Astrocyte of the spinal cord (primary cell): ENCODE measurements at regions not wholly inside any gene's neighbourhood (a gene's known extent, or its start where the extent isn't known, plus 50 kb on each side); places are given as distances from the start of the nearest gene placed in this dataset.

ENCODE experiments used
- DNase-seq: peaks from one replicate; pipeline ENCODE4 v3.0.0; 2011; ENCODE audit warnings: low read depth, low spot score
- H3K4me3 ChIP-seq: 2 replicates; pipeline ENCODE4 v1.5.1; 2011; ENCODE audit warnings: low read depth, mild to moderate bottlenecking, low read length, moderate library complexity
- in situ Hi-C: cut with HindIII; loops from 2 replicates; pipeline ENCODE4 v1.10.0; 2017; ENCODE audit warnings: low sequenced_read_pairs
- TF ChIP-seq, protein P1 (sequence below): IDR thresholded peaks from 2 replicates; pipeline ENCODE4 v1.5.1; 2012; ENCODE audit warnings: low read depth, mild to moderate bottlenecking, low read length, inconsistent platforms

DNA sequence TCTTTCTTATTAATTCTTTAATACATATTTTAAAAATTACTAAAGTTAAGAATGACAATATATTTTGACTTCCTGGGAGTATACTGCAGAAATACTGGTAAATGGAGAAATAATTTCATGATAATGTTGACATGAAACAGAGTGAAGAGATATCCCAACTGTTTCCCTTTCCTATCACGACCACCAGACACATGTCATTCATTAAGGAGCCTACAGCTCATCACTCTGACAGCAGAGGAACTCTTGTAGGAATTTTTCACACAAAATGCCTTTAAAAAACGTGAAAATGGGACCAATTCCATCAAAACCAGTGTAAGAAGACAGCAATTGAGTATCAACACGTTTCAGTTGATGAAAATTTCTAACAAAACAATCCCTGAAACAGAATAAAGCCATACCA is 172.9 kb upstream of the CPHXL start:
- H3K4me3 ChIP-seq = no peak overlapping the region
- in situ Hi-C loops = no loop called here
- no peak for DNase-seq
- TF ChIP-seq, protein P1, sequence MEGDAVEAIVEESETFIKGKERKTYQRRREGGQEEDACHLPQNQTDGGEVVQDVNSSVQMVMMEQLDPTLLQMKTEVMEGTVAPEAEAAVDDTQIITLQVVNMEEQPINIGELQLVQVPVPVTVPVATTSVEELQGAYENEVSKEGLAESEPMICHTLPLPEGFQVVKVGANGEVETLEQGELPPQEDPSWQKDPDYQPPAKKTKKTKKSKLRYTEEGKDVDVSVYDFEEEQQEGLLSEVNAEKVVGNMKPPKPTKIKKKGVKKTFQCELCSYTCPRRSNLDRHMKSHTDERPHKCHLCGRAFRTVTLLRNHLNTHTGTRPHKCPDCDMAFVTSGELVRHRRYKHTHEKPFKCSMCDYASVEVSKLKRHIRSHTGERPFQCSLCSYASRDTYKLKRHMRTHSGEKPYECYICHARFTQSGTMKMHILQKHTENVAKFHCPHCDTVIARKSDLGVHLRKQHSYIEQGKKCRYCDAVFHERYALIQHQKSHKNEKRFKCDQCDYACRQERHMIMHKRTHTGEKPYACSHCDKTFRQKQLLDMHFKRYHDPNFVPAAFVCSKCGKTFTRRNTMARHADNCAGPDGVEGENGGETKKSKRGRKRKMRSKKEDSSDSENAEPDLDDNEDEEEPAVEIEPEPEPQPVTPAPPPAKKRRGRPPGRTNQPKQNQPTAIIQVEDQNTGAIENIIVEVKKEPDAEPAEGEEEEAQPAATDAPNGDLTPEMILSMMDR = no peak

DNA sequence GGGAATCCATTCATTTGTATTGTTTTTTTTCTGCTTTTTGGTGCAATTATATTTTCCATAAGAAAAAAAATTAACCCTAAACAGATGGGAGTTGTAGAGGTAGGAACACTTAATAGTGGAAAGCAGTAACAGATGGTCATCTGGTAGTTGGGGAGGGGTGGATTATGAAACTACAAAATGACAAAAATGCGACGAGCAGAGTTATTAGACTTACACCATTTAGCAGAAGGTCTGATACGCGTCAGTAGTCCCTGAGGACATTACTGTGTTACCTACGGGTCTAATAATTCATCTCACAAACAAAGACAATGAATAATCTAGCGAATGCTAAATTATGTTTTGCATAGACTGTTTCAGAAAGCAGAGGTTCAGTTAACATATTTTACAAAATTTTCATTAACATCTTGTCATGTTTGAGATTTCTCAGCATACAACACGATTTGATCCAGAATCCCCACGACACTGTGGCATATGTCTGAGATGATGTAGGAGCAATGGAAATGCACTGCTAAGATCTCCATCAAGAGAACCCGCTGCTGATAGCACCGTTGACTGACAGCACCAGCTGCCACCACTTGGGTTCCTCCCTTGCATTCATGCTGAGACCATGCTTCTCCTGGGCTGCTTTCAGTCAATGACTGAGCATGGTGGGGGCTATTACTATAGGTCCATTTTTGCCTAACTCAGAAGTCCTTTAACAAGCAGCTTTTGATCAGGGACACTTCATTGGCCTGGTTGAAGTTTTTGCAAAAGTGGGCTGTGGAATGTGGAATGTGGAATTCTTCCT is 182.2 kb upstream of the CPHXL start:
- no peak for DNase-seq
- TF ChIP-seq, protein P1 = no peak
- in situ Hi-C loops = no loop called here
- no peak overlapping the region for H3K4me3 ChIP-seq

DNA sequence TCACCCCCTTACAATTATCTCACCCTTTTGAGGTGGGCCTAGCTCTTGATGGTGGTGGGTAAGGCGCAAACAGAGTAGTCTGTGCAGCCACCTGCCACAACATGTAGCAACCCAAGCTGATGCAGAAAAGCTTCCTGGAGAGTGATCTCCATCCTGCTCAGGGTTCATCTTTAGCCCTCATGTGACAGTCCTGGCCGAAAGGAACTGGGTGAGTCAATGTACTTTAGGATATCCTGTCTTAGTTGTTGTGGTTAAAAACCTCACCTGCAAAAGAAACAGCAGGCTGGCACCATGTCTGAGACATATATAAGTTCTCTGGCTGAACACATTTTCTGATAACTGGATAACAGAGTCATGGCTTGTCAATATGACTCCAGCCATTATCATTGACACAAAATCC is 183.5 kb upstream of the CPHXL start:
- H3K4me3 ChIP-seq = no peak overlapping the region
- no peak for DNase-seq
- in situ Hi-C loops = no loop called here
- TF ChIP-seq, protein P1 = no peak

DNA sequence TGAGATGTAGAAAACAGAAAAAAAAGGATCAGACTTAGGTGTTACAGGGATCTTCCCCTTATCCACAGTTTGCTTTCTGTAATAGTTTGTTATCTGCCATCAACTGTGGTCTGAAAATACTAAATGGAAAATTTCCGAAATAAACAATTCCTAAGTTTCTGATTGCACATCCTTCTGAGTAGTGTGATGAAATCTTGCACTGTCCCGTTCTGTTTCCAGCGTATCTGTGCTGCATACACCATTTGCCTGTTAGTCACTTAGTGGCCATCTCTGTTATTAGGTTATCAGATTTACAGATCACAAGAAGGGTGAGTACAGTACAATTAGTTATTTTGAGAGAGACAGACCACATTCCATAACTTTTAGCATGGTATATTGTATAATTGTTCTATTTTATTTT is 185.6 kb upstream of the CPHXL start:
- TF ChIP-seq, protein P1 = no peak
- no peak overlapping the region for H3K4me3 ChIP-seq
- in situ Hi-C loops = no loop called here
- DNase-seq = no peak

DNA sequence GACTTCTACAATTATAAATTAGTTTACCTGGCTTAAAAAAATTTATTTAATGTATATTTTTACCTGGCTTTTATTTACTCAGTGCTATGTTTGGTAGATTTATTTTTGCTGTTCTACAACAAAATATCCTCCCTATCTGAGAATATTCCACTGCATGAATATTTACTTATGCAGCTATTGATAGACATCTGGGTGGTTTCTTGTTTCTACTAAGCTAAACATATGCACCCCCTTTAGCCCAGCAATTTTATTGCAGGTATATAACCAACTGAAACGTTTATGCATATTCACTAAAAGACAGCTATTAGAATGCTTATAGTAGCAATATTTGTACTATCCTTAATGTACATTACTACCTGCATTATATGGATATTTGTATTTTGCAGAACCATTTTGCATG is 187.7 kb upstream of the CPHXL start:
- TF ChIP-seq, protein P1 = no peak
- no peak for DNase-seq
- H3K4me3 ChIP-seq = no peak overlapping the region
- in situ Hi-C loops = no loop called here

DNA sequence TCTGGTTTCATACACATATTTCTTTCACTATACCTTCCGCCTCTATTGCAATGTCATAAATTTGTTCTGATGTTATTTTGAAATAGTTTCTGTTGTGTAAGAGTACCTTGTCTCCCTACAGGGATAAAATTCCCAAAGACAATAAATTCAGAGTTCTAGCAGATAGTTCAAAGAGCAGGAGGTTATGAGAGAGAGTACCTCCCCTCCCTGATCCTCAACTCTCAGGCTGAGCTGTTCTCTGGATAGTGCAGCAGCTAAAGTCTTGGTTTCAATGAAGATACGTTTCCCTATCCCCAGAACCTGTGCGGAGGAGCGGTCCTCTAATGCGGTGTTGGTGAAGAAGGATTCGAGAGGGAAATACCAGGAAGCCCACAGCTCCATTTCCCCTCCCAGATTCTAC is 190.2 kb upstream of the CPHXL start:
- H3K4me3 ChIP-seq = no peak overlapping the region
- TF ChIP-seq, protein P1 = no peak
- in situ Hi-C loops = no loop called here
- no peak for DNase-seq
